Endothelial cell of umbilical vein (primary cell): ENCODE measurements at regions not wholly inside any gene's neighbourhood (a gene's known extent, or its start where the extent isn't known, plus 50 kb on each side); places are given as distances from the start of the nearest gene placed in this dataset.

Experiments
- POLR2A ChIP-seq: IDR thresholded peaks from 2 replicates; pipeline ENCODE4 v1.6.1; 2012; ENCODE audit warnings: low read depth, mild to moderate bottlenecking, control low read depth, low read length
- POLR2AphosphoS5 ChIP-seq: IDR thresholded peaks from 2 replicates; pipeline ENCODE4 v1.6.1; 2012; ENCODE audit warnings: low read depth, mild to moderate bottlenecking, control low read depth, low read length, moderate library complexity; ENCODE audit not compliant: insufficient read depth
- TF ChIP-seq, protein P1 (sequence below), 2 donors: IDR thresholded peaks; 1 replicate in 1 of 2; 2 replicates in 1 of 2; pipeline ENCODE4 v1.5.1; 2011; ENCODE audit warnings: low read length in 2 of 2, mild to moderate bottlenecking in 2 of 2, moderate library complexity in 2 of 2, control low read depth in 1 of 2, inconsistent platforms in 1 of 2, low read depth in 1 of 2; ENCODE audit not compliant: insufficient read depth in 1 of 2; ENCODE audit errors: extremely low read depth in 1 of 2

DNA sequence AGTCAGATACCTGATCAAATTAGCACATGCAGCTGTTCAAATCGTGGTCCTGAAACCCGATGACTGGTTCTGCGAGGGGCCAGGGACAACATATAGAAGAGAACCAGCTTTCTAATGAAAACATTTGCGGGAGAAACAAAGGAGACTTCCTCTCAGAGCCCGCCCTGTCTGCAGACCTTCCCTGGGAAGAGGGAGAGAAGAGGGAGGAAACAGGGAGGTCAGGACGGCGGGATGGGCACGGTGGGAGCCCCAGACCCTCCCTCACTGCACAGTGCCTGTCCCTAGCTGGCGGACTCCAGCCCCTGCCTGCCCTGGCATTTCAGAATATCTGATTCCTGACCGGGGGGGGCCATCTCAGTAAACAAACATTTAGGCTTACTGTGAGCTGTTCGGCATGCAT, 317.3 kb downstream of the FOXL1 start:
- no peak for TF ChIP-seq POLR2AphosphoS5
- TF ChIP-seq, protein P1, sequence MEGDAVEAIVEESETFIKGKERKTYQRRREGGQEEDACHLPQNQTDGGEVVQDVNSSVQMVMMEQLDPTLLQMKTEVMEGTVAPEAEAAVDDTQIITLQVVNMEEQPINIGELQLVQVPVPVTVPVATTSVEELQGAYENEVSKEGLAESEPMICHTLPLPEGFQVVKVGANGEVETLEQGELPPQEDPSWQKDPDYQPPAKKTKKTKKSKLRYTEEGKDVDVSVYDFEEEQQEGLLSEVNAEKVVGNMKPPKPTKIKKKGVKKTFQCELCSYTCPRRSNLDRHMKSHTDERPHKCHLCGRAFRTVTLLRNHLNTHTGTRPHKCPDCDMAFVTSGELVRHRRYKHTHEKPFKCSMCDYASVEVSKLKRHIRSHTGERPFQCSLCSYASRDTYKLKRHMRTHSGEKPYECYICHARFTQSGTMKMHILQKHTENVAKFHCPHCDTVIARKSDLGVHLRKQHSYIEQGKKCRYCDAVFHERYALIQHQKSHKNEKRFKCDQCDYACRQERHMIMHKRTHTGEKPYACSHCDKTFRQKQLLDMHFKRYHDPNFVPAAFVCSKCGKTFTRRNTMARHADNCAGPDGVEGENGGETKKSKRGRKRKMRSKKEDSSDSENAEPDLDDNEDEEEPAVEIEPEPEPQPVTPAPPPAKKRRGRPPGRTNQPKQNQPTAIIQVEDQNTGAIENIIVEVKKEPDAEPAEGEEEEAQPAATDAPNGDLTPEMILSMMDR (IDR thresholded peaks at IDR 0.05; ENCODE audit: extremely low read depth in 1 of 2, insufficient read depth in 1 of 2, low read depth in 1 of 2, low read length in 2 of 2): no peak
- no peak for TF ChIP-seq POLR2A
